HCT116 (cell line): ENCODE measurements at regions not wholly inside any gene's neighbourhood (a gene's known extent, or its start where the extent isn't known, plus 50 kb on each side); places are given as distances from the start of the nearest gene placed in this dataset.

Experiments
- ATAC-seq: fragments of 200-7000 bp; cut with Tn5 transposase; 2 replicates; pipeline ENCODE4 v1.9.1; 2020; ENCODE audit warnings: mild to moderate bottlenecking, moderate library complexity
- BruUV-seq: library from RNA; stranded (reverse); fragments of 400-500 nt; replicated peaks from 2 replicates; lab custom pipeline; 2021; lab: Mats Ljungman, UMichigan
- CTCF ChIA-PET: fragments of 300-600 bp; sonication (Branson Sonifier 250); formaldehyde crosslinking; loops from one replicate; lab custom pipeline; 2021; ENCODE audit warnings: antibody characterized with exemption; lab: Charles Lee
- POLR2A ChIA-PET: fragments of 300-600, 350-600 bp; sonication (Branson Sonifier 250); formaldehyde crosslinking; loops from one replicate; lab custom pipeline; 2021; ENCODE audit warnings: antibody characterized with exemption; lab: Charles Lee
- RAD21 ChIA-PET, 2 experiments: fragments of 300-600 bp; sonication (Branson Sonifier 250); formaldehyde crosslinking; loops; one replicate each; lab custom pipeline; 2023; ENCODE audit warnings: low total read pairs in 2 of 2; ENCODE audit not compliant: uncharacterized antibody in 2 of 2, unreplicated experiment in 2 of 2, low non-redundant PET in 1 of 2; lab: Charles Lee
- DNase-seq: peaks from one replicate; pipeline ENCODE4 v3.0.0-alpha.2; 2010; ENCODE audit warnings: low read depth, low spot score
- H2AFZ ChIP-seq: fragments of 200-600 bp; shearing (Covaris generic), sonication (generic); 2 replicates; pipeline ENCODE4 v1.6.1; 2017; ENCODE audit warnings: low read depth, mixed run types, mixed read lengths, antibody characterized with exemption, low read length; ENCODE audit not compliant: poor library complexity, severe bottlenecking
- H3K27ac ChIP-seq: 2 replicates; pipeline ENCODE4 v1.5.1; 2012; ENCODE audit warnings: low read depth, low read length
- H3K27me3 ChIP-seq: fragments of 200-600 bp; sonication (generic); 2 replicates; pipeline ENCODE4 v1.6.1; 2016; ENCODE audit warnings: mixed run types, low read length, mixed read lengths; ENCODE audit not compliant: insufficient read depth
- H3K36me3 ChIP-seq, 2 experiments: fragments of 200-500 bp in 1 of 2; fragments of 200-600 bp in 1 of 2; sonication (Bioruptor generic) in 1 of 2; sonication (generic) in 1 of 2; 2 replicates each; pipeline versions ENCODE4 v1.5.1 to v1.6.1; 2014 to 2016; ENCODE audit warnings: low read length in 2 of 2, inconsistent platforms in 1 of 2, mixed read lengths in 1 of 2, mixed run types in 1 of 2; ENCODE audit not compliant: insufficient read depth in 2 of 2, control insufficient read depth in 1 of 2
- H3K4me1 ChIP-seq, 2 experiments: fragments of 200-600 bp in 1 of 2; sonication (generic) in 1 of 2; 2 replicates each; pipeline versions ENCODE4 v1.5.1 to v1.6.1; 2012 to 2017; ENCODE audit warnings: low read length in 2 of 2, inconsistent platforms in 1 of 2, mild to moderate bottlenecking in 1 of 2, mixed read lengths in 1 of 2, mixed run types in 1 of 2, moderate library complexity in 1 of 2; ENCODE audit not compliant: insufficient read depth in 2 of 2, control insufficient read depth in 1 of 2
- H3K4me2 ChIP-seq: fragments of 200-600 bp; sonication (generic); 2 replicates; pipeline ENCODE4 v1.6.1; 2017; ENCODE audit warnings: mixed run types, low read length, mixed read lengths
- H3K4me3 ChIP-seq, 2 experiments: fragments of 200-600 bp in 1 of 2; sonication (generic) in 1 of 2; replicated peaks in 1 of 2; 2 replicates each; pipeline ENCODE4 v1.5.1; 2011 to 2016; ENCODE audit warnings: low read length in 2 of 2, control low read depth in 1 of 2, low read depth in 1 of 2, mild to moderate bottlenecking in 1 of 2, mixed read lengths in 1 of 2, mixed run types in 1 of 2
- H3K79me2 ChIP-seq: fragments of 200-600 bp; sonication (generic); 2 replicates; pipeline ENCODE4 v1.6.1; 2017; ENCODE audit warnings: mild to moderate bottlenecking, mixed run types, low read length, moderate library complexity, mixed read lengths; ENCODE audit not compliant: insufficient read depth
- H3K9ac ChIP-seq: fragments of 200-600 bp; sonication (generic); 2 replicates; pipeline ENCODE4 v1.6.1; 2016; ENCODE audit warnings: low read length, mixed read lengths
- H3K9me2 ChIP-seq: fragments of 200-600 bp; sonication (generic), shearing (Covaris generic); 2 replicates; pipeline ENCODE4 v1.6.1; 2017; ENCODE audit warnings: mixed run types, mild to moderate bottlenecking, moderate library complexity; ENCODE audit not compliant: insufficient read depth
- H3K9me3 ChIP-seq, 2 experiments: fragments of 200-500 bp in 1 of 2; fragments of 200-600 bp in 1 of 2; sonication (Bioruptor generic) in 1 of 2; sonication (generic) in 1 of 2; 2 replicates each; pipeline ENCODE4 v1.6.1; 2014 to 2017; ENCODE audit warnings: low read length in 2 of 2, mixed read lengths in 2 of 2, inconsistent platforms in 1 of 2, low read depth in 1 of 2, mild to moderate bottlenecking in 1 of 2, mixed run types in 1 of 2, moderate library complexity in 1 of 2; ENCODE audit not compliant: control insufficient read depth in 1 of 2, insufficient read depth in 1 of 2
- H4K20me1 ChIP-seq: fragments of 200-600 bp; sonication (generic), shearing (Covaris generic); 2 replicates; pipeline ENCODE4 v1.6.1; 2017; ENCODE audit warnings: mixed run types, mild to moderate bottlenecking, moderate library complexity; ENCODE audit not compliant: insufficient read depth
- ATF3 ChIP-seq: IDR thresholded peaks from 2 replicates; pipeline ENCODE4 v1.6.1; 2012
- CBX3 ChIP-seq: IDR thresholded peaks from 2 replicates; pipeline ENCODE4 v1.6.1; 2012; ENCODE audit warnings: low read depth
- CEBPB ChIP-seq: IDR thresholded peaks from 2 replicates; pipeline ENCODE4 v1.6.1; 2012; ENCODE audit warnings: low read depth
- CTCF ChIP-seq, 3 experiments: fragments of 200-600 bp in 1 of 3; sonication (generic) in 1 of 3; IDR thresholded peaks in 2 of 3; conservative IDR thresholded peaks in 1 of 3; 2 replicates each; pipeline ENCODE4 v1.5.1; 2012 to 2017; ENCODE audit warnings: low read depth in 2 of 3, low read length in 2 of 3, antibody characterized with exemption in 1 of 3, borderline replicate concordance in 1 of 3, control low read depth in 1 of 3, mild to moderate bottlenecking in 1 of 3, mixed read lengths in 1 of 3, mixed run types in 1 of 3, moderate library complexity in 1 of 3; ENCODE audit not compliant: insufficient read depth in 1 of 3
- EZH2phosphoT487 ChIP-seq: fragments of 200-600 bp; IDR thresholded peaks from 2 replicates; pipeline ENCODE4 v1.6.1; 2018; ENCODE audit warnings: antibody characterized with exemption, borderline replicate concordance
- POLR2A ChIP-seq: IDR thresholded peaks from 2 replicates; pipeline ENCODE4 v1.7.0; 2011; ENCODE audit warnings: borderline replicate concordance; ENCODE audit not compliant: insufficient read depth, insufficient read length; ENCODE audit errors: extremely low read depth
- POLR2AphosphoS5 ChIP-seq: IDR thresholded peaks from 2 replicates; pipeline ENCODE4 v1.6.1; 2011; ENCODE audit warnings: mild to moderate bottlenecking, low read depth, low read length, moderate library complexity
- RAD21 ChIP-seq: IDR thresholded peaks from 2 replicates; pipeline ENCODE4 v1.6.1; 2012; ENCODE audit warnings: low read depth, mild to moderate bottlenecking
- ZFX ChIP-seq: fragments of 450-650 bp; IDR thresholded peaks from 2 replicates; pipeline ENCODE4 v1.6.1; 2017
- ZNF274 ChIP-seq: fragments of 200-500 bp; sonication (Bioruptor generic); IDR thresholded peaks from 2 replicates; pipeline ENCODE4 v1.6.1; 2014; ENCODE audit warnings: mild to moderate bottlenecking, low read depth, low read length, inconsistent platforms
- intact Hi-C: fragments of 100-400 bp; cut with micrococcal nuclease; formaldehyde crosslinking; loops from 2 replicates; pipeline ENCODE4 v1.10.0; 2022
- TF ChIP-seq, protein P1 (sequence below): IDR thresholded peaks from 2 replicates; pipeline ENCODE4 v1.6.1; 2011; ENCODE audit warnings: mild to moderate bottlenecking, low read length, moderate library complexity; ENCODE audit not compliant: insufficient replicate concordance; ENCODE audit errors: extremely low read depth

DNA sequence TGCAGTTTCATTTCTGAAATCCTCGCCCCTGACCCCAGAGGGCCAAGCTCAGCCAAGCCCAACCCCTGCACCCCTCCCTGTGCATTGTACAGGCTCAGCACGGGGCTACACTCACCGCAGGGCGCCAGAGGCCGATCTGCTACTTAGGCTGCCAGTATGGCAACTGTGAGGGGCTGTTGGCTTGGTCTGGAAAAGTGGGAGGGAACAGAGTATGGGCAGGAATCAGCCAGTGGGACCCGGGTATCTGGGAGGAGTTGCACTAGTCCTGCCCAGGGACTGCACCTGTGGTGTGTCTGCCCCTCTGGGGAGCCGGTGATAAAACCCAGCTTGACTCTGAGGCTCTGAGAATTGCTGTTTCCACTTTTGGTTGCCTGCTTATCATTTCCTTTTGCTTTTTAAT is 167.4 kb upstream of the KIF2A start (continued):
- TF ChIP-seq, protein P1, sequence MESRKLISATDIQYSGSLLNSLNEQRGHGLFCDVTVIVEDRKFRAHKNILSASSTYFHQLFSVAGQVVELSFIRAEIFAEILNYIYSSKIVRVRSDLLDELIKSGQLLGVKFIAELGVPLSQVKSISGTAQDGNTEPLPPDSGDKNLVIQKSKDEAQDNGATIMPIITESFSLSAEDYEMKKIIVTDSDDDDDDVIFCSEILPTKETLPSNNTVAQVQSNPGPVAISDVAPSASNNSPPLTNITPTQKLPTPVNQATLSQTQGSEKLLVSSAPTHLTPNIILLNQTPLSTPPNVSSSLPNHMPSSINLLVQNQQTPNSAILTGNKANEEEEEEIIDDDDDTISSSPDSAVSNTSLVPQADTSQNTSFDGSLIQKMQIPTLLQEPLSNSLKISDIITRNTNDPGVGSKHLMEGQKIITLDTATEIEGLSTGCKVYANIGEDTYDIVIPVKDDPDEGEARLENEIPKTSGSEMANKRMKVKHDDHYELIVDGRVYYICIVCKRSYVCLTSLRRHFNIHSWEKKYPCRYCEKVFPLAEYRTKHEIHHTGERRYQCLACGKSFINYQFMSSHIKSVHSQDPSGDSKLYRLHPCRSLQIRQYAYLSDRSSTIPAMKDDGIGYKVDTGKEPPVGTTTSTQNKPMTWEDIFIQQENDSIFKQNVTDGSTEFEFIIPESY, result no peak

GRCh38 chr5:62139741-62140140 is 166.3 kb upstream of the KIF2A start:
- Histone ChIP-seq H3K27me3 (peaks cover 64% of the 10 kb centered on the region), H3K9me2 (no peaks in the 10 kb centered on the region), H3K36me3 (no peaks in the 10 kb centered on the region), H3K9me3 (no peaks in the 10 kb centered on the region)
- DNase-seq, result no peak
- intact Hi-C loops, result loop anchor here (5.0 to 10.0 kb wide), 2 partner anchors 213 to 1185 kb away; no protein-coding TSS in a partner anchor
- ATAC-seq, result no peak
- TF ChIP-seq, protein P1, result no peak
- TF ChIP-seq CBX3 (no peak), POLR2A (no peak), ZFX (no peak), EZH2phosphoT487 (no peak), POLR2AphosphoS5 (no peak), RAD21 (no peak), CTCF (IDR thresholded peaks at IDR 0.05 in 2 of 3, conservative IDR thresholded peaks at IDR 0.05 in 1 of 3; ENCODE audit: borderline replicate concordance in 1 of 3, insufficient read depth in 1 of 3, low read depth in 2 of 3, low read length in 2 of 3) (no peak), CEBPB (no peak), ATF3 (no peak), ZNF274 (no peak)
- TF ChIP-seq, all 23 proteins: peak for 0
- H3K79me2 ChIP-seq, result no peaks in the 10 kb centered on the region
- H3K4me2 ChIP-seq, result no peak overlapping the region
- no peaks in the 10 kb centered on the region for H3K4me1 ChIP-seq
- no peak overlapping the region for H3K27ac ChIP-seq
- no peak overlapping the region for H3K9ac ChIP-seq
- ChIA-PET CTCF (no interaction called here), POLR2A (no interaction called here), RAD21 (no interaction called here)
- BruUV-seq, result no TSS peak
- no peaks in the 10 kb centered on the region for H4K20me1 ChIP-seq
- no peak overlapping the region for H3K4me3 ChIP-seq
- H2AFZ ChIP-seq, result no peak overlapping the region
